ENCODE measurements at regions not wholly inside any gene's neighbourhood (a gene's known extent, or its start where the extent isn't known, plus 50 kb on each side); places are given as distances from the start of the nearest gene placed in this dataset.

DNA sequence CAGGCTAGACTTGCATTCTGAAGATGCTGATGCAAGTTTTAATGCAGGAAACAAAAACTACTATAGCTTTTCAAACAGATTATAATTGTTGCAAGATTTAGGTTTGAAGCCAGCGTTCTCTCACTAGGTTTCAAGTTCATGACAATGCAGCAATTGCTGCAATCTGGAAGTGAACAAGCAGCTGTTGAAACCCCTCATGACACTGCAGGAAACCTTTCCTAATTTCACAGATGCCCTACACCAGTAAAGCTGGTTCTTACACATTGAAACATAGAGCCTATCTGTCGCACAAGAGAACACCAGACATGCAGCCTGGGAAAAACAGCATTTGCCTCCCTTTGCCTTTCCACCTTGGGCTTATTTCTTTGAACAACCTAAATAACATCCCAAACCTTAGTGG, 1737.2 kb upstream of the MIR17HG start:
- Histone ChIP-seq H3K27ac (ENCODE audit: insufficient read depth, low read length) (no peak overlapping the region), H3K27me3 (ENCODE audit: control insufficient read depth, insufficient read depth, low read length) (no peaks in the 10 kb centered on the region), H3K23ac (ENCODE audit: low read depth, low read length) (no peak overlapping the region), H3K4me2 (ENCODE audit: low read depth, low read length) (no peak overlapping the region), H2BK15ac (ENCODE audit: low read depth, low read length) (no peak overlapping the region), H4K91ac (ENCODE audit: insufficient read depth, low read depth, low read length) (no peak overlapping the region), H4K8ac (ENCODE audit: low read depth in 2 of 2, low read length in 2 of 2) (no peak overlapping the region), H3K56ac (ENCODE audit: extremely low read depth, insufficient read depth, low read length) (no peak overlapping the region), H4K20me1 (ENCODE audit: insufficient read depth, low read length) (no peaks in the 10 kb centered on the region), H3K4me1 (ENCODE audit: control insufficient read depth, insufficient read depth, low read length) (no peaks in the 10 kb centered on the region), H2AK9ac (replicated peaks; ENCODE audit: low read depth, low read length, poor library complexity) (no peak overlapping the region), H2BK120ac (ENCODE audit: low read depth, low read length) (no peak overlapping the region), H3K36me3 (ENCODE audit: control insufficient read depth, insufficient read depth, low read length) (no peaks in the 10 kb centered on the region), H2AFZ (replicated peaks; ENCODE audit: low read length, poor library complexity) (no peak overlapping the region), H4K5ac (ENCODE audit: low read depth, low read length) (no peak overlapping the region), H3K9me1 (ENCODE audit: insufficient read depth, low read length) (no peaks in the 10 kb centered on the region), H3K9ac (ENCODE audit: low read depth, low read length) (no peak overlapping the region), H3K4ac (ENCODE audit: low read depth, low read length) (no peak overlapping the region), H2AK5ac (ENCODE audit: low read depth, low read length) (no peak overlapping the region), H3K14ac (replicated peaks; ENCODE audit: low read depth, low read length) (no peak overlapping the region), H3K18ac (ENCODE audit: low read depth, low read length) (no peak overlapping the region), H2BK20ac (ENCODE audit: low read depth, low read length) (no peak overlapping the region), H2BK5ac (ENCODE audit: low read depth, low read length, poor library complexity, severe bottlenecking) (no peak overlapping the region), H3K9me3 (ENCODE audit: control insufficient read depth, insufficient read depth, low read length) (peaks cover 9% of the 10 kb centered on the region), H3K79me1 (ENCODE audit: low read depth in 1 of 2, low read length in 2 of 2) (no peaks in the 10 kb centered on the region), H3K4me3 (ENCODE audit: insufficient read depth, low read depth, low read length) (no peak overlapping the region)
- ATAC-seq (ENCODE audit: low read depth) (no peak), DNase-seq (no peak)
- ChIA-PET POLR2A (ENCODE audit: unreplicated experiment) (no interaction called here), CTCF (no interaction called here)
- WGBS, 2 experiments (ENCODE audit: extremely low coverage in 2 of 2, insufficient read length in 1 of 2): no CpG with 5 or more reads among the region's 2 CpGs
- no TSS peak for BruUV-seq (replicated peaks)
- intact Hi-C loops (cut with micrococcal nuclease) (no loop called here), dilution Hi-C loops (cut with HindIII; ENCODE audit: low sequenced_read_pairs, unreplicated experiment) (no loop called here), in situ Hi-C loops (cut with MboI; ENCODE audit: low sequenced_read_pairs) (no loop called here)
- TF ChIP-seq RCOR1 (IDR thresholded peaks at IDR 0.05; ENCODE audit: insufficient replicate concordance, low read length): no peak
- TF ChIP-seq, protein P1, sequence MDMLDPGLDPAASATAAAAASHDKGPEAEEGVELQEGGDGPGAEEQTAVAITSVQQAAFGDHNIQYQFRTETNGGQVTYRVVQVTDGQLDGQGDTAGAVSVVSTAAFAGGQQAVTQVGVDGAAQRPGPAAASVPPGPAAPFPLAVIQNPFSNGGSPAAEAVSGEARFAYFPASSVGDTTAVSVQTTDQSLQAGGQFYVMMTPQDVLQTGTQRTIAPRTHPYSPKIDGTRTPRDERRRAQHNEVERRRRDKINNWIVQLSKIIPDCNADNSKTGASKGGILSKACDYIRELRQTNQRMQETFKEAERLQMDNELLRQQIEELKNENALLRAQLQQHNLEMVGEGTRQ (IDR thresholded peaks at IDR 0.05; ENCODE audit: low read depth, low read length): no peak
- TF ChIP-seq NFE2L2 (IDR thresholded peaks at IDR 0.05; ENCODE audit: low read depth, low read length): no peak
- no peak for TF ChIP-seq RAD21 (IDR thresholded peaks at IDR 0.05; ENCODE audit: low read length)
- TF ChIP-seq CHD1 (IDR thresholded peaks at IDR 0.05; ENCODE audit: low read depth, low read length): no peak
- TF ChIP-seq CEBPB (IDR thresholded peaks at IDR 0.05; ENCODE audit: low read depth, low read length): no peak
- no peak for TF ChIP-seq MXI1 (IDR thresholded peaks at IDR 0.05; ENCODE audit: borderline replicate concordance, low read depth, low read length)
- TF ChIP-seq, protein P2, sequence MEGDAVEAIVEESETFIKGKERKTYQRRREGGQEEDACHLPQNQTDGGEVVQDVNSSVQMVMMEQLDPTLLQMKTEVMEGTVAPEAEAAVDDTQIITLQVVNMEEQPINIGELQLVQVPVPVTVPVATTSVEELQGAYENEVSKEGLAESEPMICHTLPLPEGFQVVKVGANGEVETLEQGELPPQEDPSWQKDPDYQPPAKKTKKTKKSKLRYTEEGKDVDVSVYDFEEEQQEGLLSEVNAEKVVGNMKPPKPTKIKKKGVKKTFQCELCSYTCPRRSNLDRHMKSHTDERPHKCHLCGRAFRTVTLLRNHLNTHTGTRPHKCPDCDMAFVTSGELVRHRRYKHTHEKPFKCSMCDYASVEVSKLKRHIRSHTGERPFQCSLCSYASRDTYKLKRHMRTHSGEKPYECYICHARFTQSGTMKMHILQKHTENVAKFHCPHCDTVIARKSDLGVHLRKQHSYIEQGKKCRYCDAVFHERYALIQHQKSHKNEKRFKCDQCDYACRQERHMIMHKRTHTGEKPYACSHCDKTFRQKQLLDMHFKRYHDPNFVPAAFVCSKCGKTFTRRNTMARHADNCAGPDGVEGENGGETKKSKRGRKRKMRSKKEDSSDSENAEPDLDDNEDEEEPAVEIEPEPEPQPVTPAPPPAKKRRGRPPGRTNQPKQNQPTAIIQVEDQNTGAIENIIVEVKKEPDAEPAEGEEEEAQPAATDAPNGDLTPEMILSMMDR (conservative IDR thresholded peaks at IDR 0.05; ENCODE audit: low read depth, low read length): no peak
- TF ChIP-seq SMC3 (IDR thresholded peaks at IDR 0.05; ENCODE audit: low read depth, low read length): no peak
- TF ChIP-seq POLR2A (IDR thresholded peaks at IDR 0.05; ENCODE audit: low read depth, low read length): no peak
- TF ChIP-seq FOS (IDR thresholded peaks at IDR 0.05; ENCODE audit: low read depth, low read length): no peak
- no peak for TF ChIP-seq MAFK (IDR thresholded peaks at IDR 0.05; ENCODE audit: low read depth, low read length)
- TF ChIP-seq RFX5 (IDR thresholded peaks at IDR 0.05; ENCODE audit: low read depth, low read length): no peak
- TF ChIP-seq, protein P3, sequence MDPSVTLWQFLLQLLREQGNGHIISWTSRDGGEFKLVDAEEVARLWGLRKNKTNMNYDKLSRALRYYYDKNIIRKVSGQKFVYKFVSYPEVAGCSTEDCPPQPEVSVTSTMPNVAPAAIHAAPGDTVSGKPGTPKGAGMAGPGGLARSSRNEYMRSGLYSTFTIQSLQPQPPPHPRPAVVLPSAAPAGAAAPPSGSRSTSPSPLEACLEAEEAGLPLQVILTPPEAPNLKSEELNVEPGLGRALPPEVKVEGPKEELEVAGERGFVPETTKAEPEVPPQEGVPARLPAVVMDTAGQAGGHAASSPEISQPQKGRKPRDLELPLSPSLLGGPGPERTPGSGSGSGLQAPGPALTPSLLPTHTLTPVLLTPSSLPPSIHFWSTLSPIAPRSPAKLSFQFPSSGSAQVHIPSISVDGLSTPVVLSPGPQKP (IDR thresholded peaks at IDR 0.05; ENCODE audit: borderline replicate concordance, low read depth, low read length): no peak
- TF ChIP-seq MAZ (IDR thresholded peaks at IDR 0.05; ENCODE audit: borderline replicate concordance, low read depth, low read length): no peak
- no peak for TF ChIP-seq BHLHE40 (IDR thresholded peaks at IDR 0.05; ENCODE audit: low read depth, low read length)

Measured in IMR-90 (cell line).